Endothelial cell of umbilical vein (primary cell): ENCODE measurements at regions not wholly inside any gene's neighbourhood (a gene's known extent, or its start where the extent isn't known, plus 50 kb on each side); places are given as distances from the start of the nearest gene placed in this dataset.

Experiments
- BruUV-seq: library from RNA; stranded (reverse); fragments of 400-500 nt; replicated peaks from 2 replicates; lab custom pipeline; 2021; lab: Mats Ljungman, UMichigan
- CTCF ChIA-PET: fragments of 300-600, 350-600 bp; sonication (Branson Sonifier 250); formaldehyde crosslinking; loops from one replicate; lab custom pipeline; 2021; ENCODE audit warnings: antibody characterized with exemption, inconsistent platforms; lab: Charles Lee
- POLR2A ChIA-PET: fragments of 300-600, 350-600 bp; sonication (Branson Sonifier 250); formaldehyde crosslinking; loops from one replicate; lab custom pipeline; 2021; ENCODE audit warnings: antibody characterized with exemption, inconsistent platforms; lab: Charles Lee
- DNase-seq: peaks from one replicate; pipeline ENCODE4 v3.0.0-alpha.2; 2011; ENCODE audit warnings: low read depth, low spot score
- FAIRE-seq: peaks from 2 replicates; lab custom pipeline; 2011; peaks lifted over from hg19 to GRCh38; lab: Jason Lieb, UNC
- H2AFZ ChIP-seq: 2 replicates; pipeline ENCODE4 v1.6.0; 2012; ENCODE audit warnings: low read depth, low read length, control low read depth, inconsistent platforms
- H3K27ac ChIP-seq: 2 replicates; pipeline ENCODE4 v1.5.1; 2011; ENCODE audit warnings: low read depth, mild to moderate bottlenecking, control low read depth, low read length, moderate library complexity; ENCODE audit not compliant: insufficient read depth
- H3K27me3 ChIP-seq, 2 experiments: 2 replicates each; pipeline versions ENCODE4 v1.6.0 to v1.6.1; 2011; ENCODE audit warnings: low read length in 2 of 2, mixed read lengths in 1 of 2; ENCODE audit not compliant: control insufficient read depth in 2 of 2, insufficient read depth in 2 of 2
- H3K36me3 ChIP-seq, 2 experiments: 2 replicates in 1 of 2; 3 replicates in 1 of 2; pipeline ENCODE4 v1.5.1; 2011; ENCODE audit warnings: low read length in 2 of 2, mild to moderate bottlenecking in 1 of 2, moderate library complexity in 1 of 2; ENCODE audit not compliant: control insufficient read depth in 2 of 2, insufficient read depth in 2 of 2; ENCODE audit errors: extremely low read depth in 1 of 2
- H3K4me1 ChIP-seq: 3 replicates; pipeline ENCODE4 v1.5.1; 2011; ENCODE audit warnings: mild to moderate bottlenecking, low read length; ENCODE audit not compliant: control insufficient read depth, insufficient read depth; ENCODE audit errors: extremely low read depth
- H3K4me2 ChIP-seq: 2 replicates; pipeline ENCODE4 v1.6.1; 2011; ENCODE audit warnings: low read length, control low read depth, mixed read lengths; ENCODE audit not compliant: insufficient read depth
- H3K4me3 ChIP-seq, 3 experiments: fragments of 200-600 bp in 1 of 3; sonication (generic), shearing (Covaris generic) in 1 of 3; replicated peaks in 1 of 3; 2 replicates each; pipeline ENCODE4 v1.5.1; 2011 to 2016; ENCODE audit warnings: control low read depth in 3 of 3, low read length in 3 of 3, mild to moderate bottlenecking in 2 of 3, inconsistent platforms in 1 of 3, low read depth in 1 of 3, moderate library complexity in 1 of 3; ENCODE audit not compliant: insufficient read depth in 1 of 3
- H3K79me2 ChIP-seq: 2 replicates; pipeline ENCODE4 v1.6.0; 2012; ENCODE audit warnings: low read length, inconsistent platforms; ENCODE audit not compliant: control insufficient read depth, insufficient read depth
- H3K9ac ChIP-seq: replicated peaks from 2 replicates; pipeline ENCODE3; 2011; ENCODE audit warnings: low read length, control low read depth; ENCODE audit not compliant: insufficient read depth; ENCODE audit errors: extremely low read depth
- H3K9me1 ChIP-seq: replicated peaks from 3 replicates; pipeline ENCODE4 v1.6.0; 2011; ENCODE audit warnings: mild to moderate bottlenecking, low read length; ENCODE audit not compliant: control insufficient read depth, insufficient read depth; ENCODE audit errors: extremely low read depth
- H3K9me3 ChIP-seq: replicated peaks from 2 replicates; pipeline ENCODE4 v1.5.1; 2012; ENCODE audit warnings: low read length, inconsistent platforms; ENCODE audit not compliant: control insufficient read depth, insufficient read depth
- H4K20me1 ChIP-seq: replicated peaks from 2 replicates; pipeline ENCODE3; 2011; ENCODE audit warnings: mild to moderate bottlenecking, low read length; ENCODE audit not compliant: control insufficient read depth, insufficient read depth; ENCODE audit errors: extremely low read depth
- EZH2 ChIP-seq: IDR thresholded peaks from 2 replicates; pipeline ENCODE4 v1.6.1; 2012; ENCODE audit warnings: borderline replicate concordance, low read depth, mild to moderate bottlenecking, moderate library complexity, low read length, inconsistent platforms; ENCODE audit not compliant: severe bottlenecking
- FOS ChIP-seq: IDR thresholded peaks from 2 replicates; pipeline ENCODE4 v1.6.1; 2011; ENCODE audit warnings: mild to moderate bottlenecking, low read length, moderate library complexity, borderline replicate concordance; ENCODE audit not compliant: insufficient read depth
- GATA2 ChIP-seq: IDR thresholded peaks from 2 replicates; pipeline ENCODE4 v1.7.0; 2011; ENCODE audit warnings: low read depth, mild to moderate bottlenecking, moderate library complexity, mixed read lengths, low read length; ENCODE audit not compliant: insufficient read length, insufficient read depth
- POLR2A ChIP-seq: IDR thresholded peaks from 2 replicates; pipeline ENCODE4 v1.6.1; 2012; ENCODE audit warnings: low read depth, mild to moderate bottlenecking, control low read depth, low read length
- POLR2AphosphoS5 ChIP-seq: IDR thresholded peaks from 2 replicates; pipeline ENCODE4 v1.6.1; 2012; ENCODE audit warnings: low read depth, mild to moderate bottlenecking, control low read depth, low read length, moderate library complexity; ENCODE audit not compliant: insufficient read depth
- dilution Hi-C: fragments of 300-500 bp; cut with MboI; formaldehyde crosslinking; loops from one replicate; pipeline ENCODE4 v1.15.0; 2019; ENCODE audit warnings: low sequenced_read_pairs; ENCODE audit not compliant: extremely low pct_ligation_motif_present
- intact Hi-C: fragments of 100-400 bp; cut with micrococcal nuclease; formaldehyde crosslinking; loops from one replicate; pipeline ENCODE4 v1.10.0; 2022
- TF ChIP-seq, protein P1 (sequence below), 2 donors: IDR thresholded peaks; 1 replicate in 1 of 2; 2 replicates in 1 of 2; pipeline ENCODE4 v1.5.1; 2011; ENCODE audit warnings: low read length in 2 of 2, mild to moderate bottlenecking in 2 of 2, moderate library complexity in 2 of 2, control low read depth in 1 of 2, inconsistent platforms in 1 of 2, low read depth in 1 of 2; ENCODE audit not compliant: insufficient read depth in 1 of 2; ENCODE audit errors: extremely low read depth in 1 of 2
- TF ChIP-seq, protein P2 (sequence below): IDR thresholded peaks from 2 replicates; pipeline ENCODE4 v1.6.1; 2011; ENCODE audit not compliant: insufficient read depth, insufficient read length

DNA sequence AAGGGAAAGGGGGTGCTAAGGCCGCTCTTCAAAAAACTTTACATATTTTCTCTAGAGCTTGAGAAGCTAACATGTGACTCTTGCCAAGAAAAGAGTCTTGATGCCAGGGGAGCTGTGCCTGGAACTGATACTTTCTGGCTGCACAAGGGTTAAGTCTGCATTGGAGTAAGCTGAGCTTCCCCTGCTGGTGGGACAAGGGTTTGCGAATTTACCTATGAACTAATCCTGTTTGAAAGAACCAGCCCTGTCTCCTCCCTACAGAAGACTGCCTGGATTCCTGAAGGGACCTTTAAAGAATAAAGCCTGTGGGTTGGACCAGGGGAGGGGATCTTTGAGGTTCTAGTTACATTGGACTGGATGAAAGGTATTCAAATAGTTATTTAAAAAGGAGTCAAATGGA is 58.3 kb upstream of the EPHA3 start:
- no peak overlapping the region for H3K9ac ChIP-seq
- H3K4me1 ChIP-seq = no peaks in the 10 kb centered on the region
- no peak overlapping the region for H2AFZ ChIP-seq
- H3K79me2 ChIP-seq = no peaks in the 10 kb centered on the region
- no peak for DNase-seq
- CTCF ChIA-PET = no interaction called here
- POLR2A ChIA-PET = no interaction called here
- no peaks in the 10 kb centered on the region for H4K20me1 ChIP-seq
- no peak overlapping the region for H3K4me2 ChIP-seq
- H3K4me3 ChIP-seq = no peak overlapping the region
- no peaks in the 10 kb centered on the region for H3K36me3 ChIP-seq
- dilution Hi-C loops = no loop called here
- FAIRE-seq = no peak
- TF ChIP-seq POLR2A (no peak), GATA2 (no peak), FOS (no peak), POLR2AphosphoS5 (no peak), EZH2 (no peak)
- TF ChIP-seq, protein P1, sequence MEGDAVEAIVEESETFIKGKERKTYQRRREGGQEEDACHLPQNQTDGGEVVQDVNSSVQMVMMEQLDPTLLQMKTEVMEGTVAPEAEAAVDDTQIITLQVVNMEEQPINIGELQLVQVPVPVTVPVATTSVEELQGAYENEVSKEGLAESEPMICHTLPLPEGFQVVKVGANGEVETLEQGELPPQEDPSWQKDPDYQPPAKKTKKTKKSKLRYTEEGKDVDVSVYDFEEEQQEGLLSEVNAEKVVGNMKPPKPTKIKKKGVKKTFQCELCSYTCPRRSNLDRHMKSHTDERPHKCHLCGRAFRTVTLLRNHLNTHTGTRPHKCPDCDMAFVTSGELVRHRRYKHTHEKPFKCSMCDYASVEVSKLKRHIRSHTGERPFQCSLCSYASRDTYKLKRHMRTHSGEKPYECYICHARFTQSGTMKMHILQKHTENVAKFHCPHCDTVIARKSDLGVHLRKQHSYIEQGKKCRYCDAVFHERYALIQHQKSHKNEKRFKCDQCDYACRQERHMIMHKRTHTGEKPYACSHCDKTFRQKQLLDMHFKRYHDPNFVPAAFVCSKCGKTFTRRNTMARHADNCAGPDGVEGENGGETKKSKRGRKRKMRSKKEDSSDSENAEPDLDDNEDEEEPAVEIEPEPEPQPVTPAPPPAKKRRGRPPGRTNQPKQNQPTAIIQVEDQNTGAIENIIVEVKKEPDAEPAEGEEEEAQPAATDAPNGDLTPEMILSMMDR (IDR thresholded peaks at IDR 0.05; ENCODE audit: extremely low read depth in 1 of 2, insufficient read depth in 1 of 2, low read depth in 1 of 2, low read length in 2 of 2) = no peak
- TF ChIP-seq, protein P2, sequence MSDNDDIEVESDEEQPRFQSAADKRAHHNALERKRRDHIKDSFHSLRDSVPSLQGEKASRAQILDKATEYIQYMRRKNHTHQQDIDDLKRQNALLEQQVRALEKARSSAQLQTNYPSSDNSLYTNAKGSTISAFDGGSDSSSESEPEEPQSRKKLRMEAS = no peak
- intact Hi-C loops = no loop called here
- peaks cover 2% of the 10 kb centered on the region for H3K9me3 ChIP-seq
- BruUV-seq = no TSS peak
- no peak overlapping the region for H3K27ac ChIP-seq
- no peaks in the 10 kb centered on the region for H3K9me1 ChIP-seq
- H3K27me3 ChIP-seq = no peaks in the 10 kb centered on the region
